HFFc6 (cell line): ENCODE measurements at regions not wholly inside any gene's neighbourhood (a gene's known extent, or its start where the extent isn't known, plus 50 kb on each side); places are given as distances from the start of the nearest gene placed in this dataset.

Experiments used
- DNase-seq: peaks from one replicate; pipeline ENCODE4 v3.0.0-alpha.2; 2018
- H3K27ac Mint-ChIP-seq: 2 replicates; pipeline ENCODE4 v1.8.0; 2020; ENCODE audit warnings: mild to moderate bottlenecking, mixed read lengths
- H3K27me3 Mint-ChIP-seq: 2 replicates; pipeline ENCODE4 v1.8.0; 2021; ENCODE audit warnings: mild to moderate bottlenecking, moderate library complexity, mixed read lengths; ENCODE audit not compliant: insufficient read depth
- H3K36me3 Mint-ChIP-seq: 2 replicates; pipeline ENCODE4 v1.8.0; 2021; ENCODE audit warnings: low read depth, mixed read lengths
- H3K4me1 Mint-ChIP-seq: 2 replicates; pipeline ENCODE4 v1.8.0; 2020; ENCODE audit warnings: low read depth, mixed read lengths
- H3K4me3 Mint-ChIP-seq: 2 replicates; pipeline ENCODE4 v1.8.0; 2020; ENCODE audit warnings: mild to moderate bottlenecking, moderate library complexity, mixed read lengths
- H3K9me3 Mint-ChIP-seq: 2 replicates; pipeline ENCODE4 v1.8.0; 2020; ENCODE audit warnings: mild to moderate bottlenecking, mixed read lengths
- TF ChIP-seq, protein P1 (sequence below): fragments of 200-600 bp; sonication (generic); IDR thresholded peaks from 2 replicates; pipeline ENCODE4 v1.5.0; 2021; ENCODE audit warnings: antibody characterized with exemption, mild to moderate bottlenecking

DNA sequence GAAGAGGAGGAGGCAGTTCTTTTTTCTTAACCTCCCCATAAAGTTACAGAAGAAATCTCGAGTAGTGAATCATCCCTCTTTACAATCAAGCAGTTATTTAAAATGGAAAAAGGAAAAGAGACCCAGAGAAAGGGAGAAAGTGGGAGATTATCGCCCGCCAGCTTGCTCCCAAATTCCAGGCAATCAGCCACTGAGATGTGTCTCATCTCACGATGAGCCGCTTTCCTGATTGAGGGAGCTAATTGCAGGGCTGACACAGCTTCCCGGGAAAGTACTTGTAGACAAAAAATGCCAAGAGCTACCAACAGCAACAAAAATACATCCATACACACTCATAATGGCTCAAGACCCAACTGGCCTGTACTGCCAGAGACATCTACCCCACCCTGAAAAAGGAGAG lies 191.6 kb upstream of the ZC3H12A start:
- Mint-ChIP-seq H3K36me3 (no peaks in the 10 kb centered on the region), H3K27ac (no peak overlapping the region), H3K9me3 (peaks cover 63% of the 10 kb centered on the region), H3K4me3 (no peak overlapping the region), H3K4me1 (no peaks in the 10 kb centered on the region), H3K27me3 (0 out of 2 replicates have a peak, but pooled peaks cover 2% of the 10 kb centered on the region)
- DNase-seq, result no peak
- TF ChIP-seq, protein P1, sequence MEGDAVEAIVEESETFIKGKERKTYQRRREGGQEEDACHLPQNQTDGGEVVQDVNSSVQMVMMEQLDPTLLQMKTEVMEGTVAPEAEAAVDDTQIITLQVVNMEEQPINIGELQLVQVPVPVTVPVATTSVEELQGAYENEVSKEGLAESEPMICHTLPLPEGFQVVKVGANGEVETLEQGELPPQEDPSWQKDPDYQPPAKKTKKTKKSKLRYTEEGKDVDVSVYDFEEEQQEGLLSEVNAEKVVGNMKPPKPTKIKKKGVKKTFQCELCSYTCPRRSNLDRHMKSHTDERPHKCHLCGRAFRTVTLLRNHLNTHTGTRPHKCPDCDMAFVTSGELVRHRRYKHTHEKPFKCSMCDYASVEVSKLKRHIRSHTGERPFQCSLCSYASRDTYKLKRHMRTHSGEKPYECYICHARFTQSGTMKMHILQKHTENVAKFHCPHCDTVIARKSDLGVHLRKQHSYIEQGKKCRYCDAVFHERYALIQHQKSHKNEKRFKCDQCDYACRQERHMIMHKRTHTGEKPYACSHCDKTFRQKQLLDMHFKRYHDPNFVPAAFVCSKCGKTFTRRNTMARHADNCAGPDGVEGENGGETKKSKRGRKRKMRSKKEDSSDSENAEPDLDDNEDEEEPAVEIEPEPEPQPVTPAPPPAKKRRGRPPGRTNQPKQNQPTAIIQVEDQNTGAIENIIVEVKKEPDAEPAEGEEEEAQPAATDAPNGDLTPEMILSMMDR, result no peak

- Mint-ChIP-seq H3K27ac (no peak overlapping the region), H3K36me3 (no peaks in the 10 kb centered on the region), H3K4me1 (no peaks in the 10 kb centered on the region), H3K4me3 (no peak overlapping the region), H3K27me3 (0 out of 2 replicates have a peak, but pooled peaks cover 2% of the 10 kb centered on the region), H3K9me3 (peaks cover 63% of the 10 kb centered on the region)
- TF ChIP-seq, protein P1, result no peak
- DNase-seq, result no peak
Measured at GRCh38 chr1:37284053-37284452, 190.3 kb upstream of the ZC3H12A start.

DNA sequence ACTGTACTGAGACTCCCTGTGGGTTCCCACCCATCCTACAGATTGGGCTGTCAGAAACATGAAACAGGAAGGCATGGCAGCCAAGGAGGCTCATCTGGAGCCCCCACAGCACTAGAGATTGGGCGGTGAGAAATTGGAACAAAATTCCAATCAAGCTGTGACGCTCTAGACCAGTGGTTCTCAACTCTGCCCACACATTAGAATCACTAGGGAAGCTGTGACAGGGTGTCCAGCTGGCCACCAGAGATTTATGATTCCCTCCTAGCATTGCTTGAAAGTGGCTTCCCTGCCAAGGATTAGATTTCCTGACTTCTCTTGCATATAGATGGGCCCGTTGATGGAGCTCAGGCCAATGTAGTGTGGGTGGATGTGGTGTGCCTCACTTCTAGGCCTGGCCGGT lies 187.5 kb upstream of the ZC3H12A start:
- peaks cover 4% of the 10 kb centered on the region; the same call in 1 of the 2 replicates for H3K36me3 Mint-ChIP-seq
- H3K9me3 Mint-ChIP-seq, result peaks cover 56% of the 10 kb centered on the region
- no peak overlapping the region for H3K4me3 Mint-ChIP-seq
- 0 out of 2 replicates have a peak, but pooled peaks cover 2% of the 10 kb centered on the region for H3K27me3 Mint-ChIP-seq
- H3K4me1 Mint-ChIP-seq, result no peaks in the 10 kb centered on the region
- TF ChIP-seq, protein P1, result no peak
- H3K27ac Mint-ChIP-seq, result no peak overlapping the region
- DNase-seq, result no peak

GRCh38 chr1:37288900-37289299 lies 185.5 kb upstream of the ZC3H12A start:
- DNase-seq, result no peak
- H3K27me3 Mint-ChIP-seq, result 0 out of 2 replicates have a peak, but pooled peaks cover 2% of the 10 kb centered on the region
- no peak overlapping the region for H3K27ac Mint-ChIP-seq
- no peak overlapping the region for H3K4me3 Mint-ChIP-seq
- TF ChIP-seq, protein P1, result no peak
- H3K36me3 Mint-ChIP-seq, result peaks cover 4% of the 10 kb centered on the region; the same call in 1 of the 2 replicates
- no peaks in the 10 kb centered on the region for H3K4me1 Mint-ChIP-seq
- H3K9me3 Mint-ChIP-seq, result peaks cover 41% of the 10 kb centered on the region

GRCh38 chr1:37290718-37291117 lies 183.7 kb upstream of the ZC3H12A start:
- Mint-ChIP-seq H3K27me3 (0 out of 2 replicates have a peak, but pooled peaks cover 2% of the 10 kb centered on the region), H3K4me3 (no peak overlapping the region), H3K27ac (no peak overlapping the region), H3K4me1 (no peaks in the 10 kb centered on the region), H3K9me3 (peaks cover 47% of the 10 kb centered on the region), H3K36me3 (peaks cover 4% of the 10 kb centered on the region; the same call in 1 of the 2 replicates)
- TF ChIP-seq, protein P1, result no peak
- DNase-seq, result no peak

DNA sequence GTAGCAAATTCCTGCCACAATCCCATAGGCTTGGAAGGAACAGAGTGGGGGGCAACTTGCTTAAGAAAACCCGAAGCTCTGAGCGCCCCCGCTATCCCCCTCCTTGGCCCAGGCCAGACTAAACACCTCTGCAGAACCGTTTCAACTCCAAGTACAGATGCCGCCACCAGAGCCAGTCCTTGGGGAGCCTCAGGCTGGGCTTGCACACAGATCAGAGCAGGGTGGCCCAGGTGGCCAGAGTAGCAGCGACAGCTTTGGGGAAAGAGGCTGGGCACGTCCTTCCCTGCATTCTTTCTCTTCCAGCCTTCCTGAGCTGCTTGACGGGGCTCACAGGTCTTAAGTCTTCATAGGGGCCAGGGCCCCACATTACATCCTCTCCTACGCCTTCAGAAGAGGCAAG lies 181.6 kb upstream of the ZC3H12A start:
- H3K4me1 Mint-ChIP-seq, result no peaks in the 10 kb centered on the region
- H3K27me3 Mint-ChIP-seq, result no peaks in the 10 kb centered on the region
- TF ChIP-seq, protein P1, result no peak
- H3K27ac Mint-ChIP-seq, result no peak overlapping the region
- no peak overlapping the region for H3K4me3 Mint-ChIP-seq
- no peak for DNase-seq
- peaks cover 4% of the 10 kb centered on the region for H3K36me3 Mint-ChIP-seq
- H3K9me3 Mint-ChIP-seq, result peaks cover 53% of the 10 kb centered on the region
